ENCODE measurements at regions not wholly inside any gene's neighbourhood (a gene's known extent, or its start where the extent isn't known, plus 50 kb on each side); places are given as distances from the start of the nearest gene placed in this dataset.

GRCh38 chr10:43879742-43880141, 231.1 kb upstream of the ZNF32 start:
- TF ChIP-seq CTCF (conservative IDR thresholded peaks at IDR 0.05) (no peak), ZFX (IDR thresholded peaks at IDR 0.05) (no peak)
